H1 (cell line): ENCODE measurements at regions not wholly inside any gene's neighbourhood (a gene's known extent, or its start where the extent isn't known, plus 50 kb on each side); places are given as distances from the start of the nearest gene placed in this dataset.

Experiments used
- ASH2L ChIP-seq: fragments of 200-600, 300-600 bp; sonication (generic); IDR thresholded peaks from one replicate; pipeline ENCODE4 v1.7.1; 2017; ENCODE audit warnings: low read length
- ATF3 ChIP-seq: IDR thresholded peaks from 2 replicates; pipeline ENCODE4 v1.6.1; 2011; ENCODE audit warnings: low read depth, mild to moderate bottlenecking, low read length; ENCODE audit not compliant: insufficient read depth
- BCL11A ChIP-seq, 2 experiments: IDR thresholded peaks; one replicate each; pipeline ENCODE4 v1.6.1; 2011; ENCODE audit warnings: low read depth in 2 of 2, low read length in 2 of 2, mild to moderate bottlenecking in 2 of 2
- CHD7 ChIP-seq: fragments of 300-600 bp; sonication (generic); IDR thresholded peaks from 2 replicates; pipeline ENCODE4 v1.7.1; 2012; ENCODE audit warnings: low read length, moderate library complexity, mild to moderate bottlenecking, inconsistent platforms; ENCODE audit not compliant: insufficient replicate concordance
- CREB1 ChIP-seq: IDR thresholded peaks from 2 replicates; pipeline ENCODE4 v1.6.1; 2012; ENCODE audit warnings: inconsistent platforms
- JUN ChIP-seq: IDR thresholded peaks from 2 replicates; pipeline ENCODE4 v1.6.1; 2011; ENCODE audit warnings: low read depth, mild to moderate bottlenecking, improper control_type of control experiment, low read length
- KDM1A ChIP-seq: fragments of 200-600, 300-600 bp; sonication (generic); IDR thresholded peaks from 2 replicates; pipeline ENCODE4 v1.7.1; 2016; ENCODE audit warnings: mild to moderate bottlenecking, low read length, borderline replicate concordance
- RAD21 ChIP-seq, 2 experiments: IDR thresholded peaks in 1 of 2; conservative IDR thresholded peaks in 1 of 2; 2 replicates each; pipeline ENCODE4 v1.6.1; 2011; ENCODE audit warnings: low read depth in 2 of 2, low read length in 2 of 2, improper control_type of control experiment in 1 of 2, inconsistent platforms in 1 of 2, mild to moderate bottlenecking in 1 of 2, moderate library complexity in 1 of 2
- RBBP5 ChIP-seq: IDR thresholded peaks from 2 replicates; pipeline ENCODE4 v1.7.1; 2012; ENCODE audit warnings: low read depth, mild to moderate bottlenecking, inconsistent platforms, low read length, moderate library complexity, borderline replicate concordance
- SIN3A ChIP-seq, 2 experiments: IDR thresholded peaks in 1 of 2; conservative IDR thresholded peaks in 1 of 2; 2 replicates each; pipeline ENCODE4 v1.6.1; 2011 to 2012; ENCODE audit warnings: low read length in 2 of 2, improper control_type of control experiment in 1 of 2, low read depth in 1 of 2, mild to moderate bottlenecking in 1 of 2
- TAF7 ChIP-seq: optimal IDR thresholded peaks from 2 replicates; pipeline ENCODE3; 2011; ENCODE audit warnings: low read depth, mild to moderate bottlenecking, inconsistent platforms, low read length, moderate library complexity, borderline replicate concordance

GRCh38 chr6:139627091-139627490 is 252.6 kb upstream of the CITED2 start (continued):
- TF ChIP-seq CHD7 (peak; percentile 70), ATF3 (no peak), SIN3A (conservative IDR thresholded peaks at IDR 0.05 in 1 of 2, IDR thresholded peaks at IDR 0.05 in 1 of 2; ENCODE audit: low read depth in 1 of 2, low read length in 2 of 2) (no peak), RAD21 (IDR thresholded peaks at IDR 0.05 in 1 of 2, conservative IDR thresholded peaks at IDR 0.05 in 1 of 2; ENCODE audit: low read depth in 2 of 2, low read length in 2 of 2) (peak; percentile 2 to 18; a peak in 3 of 4 replicates), RBBP5 (no peak), JUN (no peak), CREB1 (no peak), ASH2L (no peak), KDM1A (peak; percentile 95), TAF7 (no peak), BCL11A (IDR thresholded peaks at IDR 0.05; ENCODE audit: low read depth in 2 of 2, low read length in 2 of 2) (no peak)
